OCI-LY1 (cell line): ENCODE measurements at regions not wholly inside any gene's neighbourhood (a gene's known extent, or its start where the extent isn't known, plus 50 kb on each side); places are given as distances from the start of the nearest gene placed in this dataset.

ENCODE experiments used
- H2AFZ ChIP-seq: fragments of 200-600 bp; sonication (generic), shearing (Covaris generic); 2 replicates; pipeline ENCODE4 v1.6.0; 2014; ENCODE audit warnings: antibody characterized with exemption, mild to moderate bottlenecking, low read length
- H3F3A ChIP-seq: fragments of 200-600 bp; sonication (generic), shearing (Covaris generic); 2 replicates; pipeline ENCODE4 v1.6.0; 2014; ENCODE audit warnings: mild to moderate bottlenecking, antibody characterized with exemption, low read length, moderate library complexity; ENCODE audit not compliant: insufficient read depth
- H3K27ac ChIP-seq: fragments of 200-600 bp; sonication (generic); 2 replicates; pipeline ENCODE4 v1.5.1; 2014; ENCODE audit warnings: low read length, mixed run types, mild to moderate bottlenecking, low read depth; ENCODE audit not compliant: poor library complexity, severe bottlenecking
- H3K27me3 ChIP-seq: fragments of 200-600 bp; sonication (generic); 2 replicates; pipeline ENCODE4 v1.6.0; 2014; ENCODE audit warnings: antibody characterized with exemption, mild to moderate bottlenecking, low read length, moderate library complexity; ENCODE audit not compliant: insufficient read depth
- H3K36me3 ChIP-seq: fragments of 200-600 bp; sonication (generic); 2 replicates; pipeline ENCODE4 v1.6.1; 2014; ENCODE audit warnings: mild to moderate bottlenecking, antibody characterized with exemption, low read length, moderate library complexity, mixed read lengths; ENCODE audit not compliant: insufficient read depth
- H3K4me1 ChIP-seq: fragments of 200-600 bp; sonication (generic); 2 replicates; pipeline ENCODE4 v1.5.1; 2014; ENCODE audit warnings: mild to moderate bottlenecking, low read length, moderate library complexity; ENCODE audit not compliant: insufficient read depth, severe bottlenecking
- H3K4me2 ChIP-seq: fragments of 200-600 bp; sonication (generic), shearing (Covaris generic); 2 replicates; pipeline ENCODE4 v1.6.1; 2014; ENCODE audit warnings: low read length
- H3K4me3 ChIP-seq: fragments of 200-600 bp; sonication (generic); 2 replicates; pipeline ENCODE4 v1.5.1; 2014; ENCODE audit warnings: low read length, low read depth, mild to moderate bottlenecking, mixed read lengths; ENCODE audit not compliant: poor library complexity, severe bottlenecking
- H3K79me2 ChIP-seq: fragments of 200-600 bp; shearing (Covaris generic); 2 replicates; pipeline ENCODE4 v1.6.1; 2016; ENCODE audit warnings: mixed run types, low read length, mixed read lengths; ENCODE audit not compliant: insufficient read depth
- H3K9ac ChIP-seq: fragments of 200-600 bp; sonication (generic), shearing (Covaris generic); 2 replicates; pipeline ENCODE4 v1.6.1; 2014; ENCODE audit warnings: mild to moderate bottlenecking, low read length, mixed read lengths
- H3K9me2 ChIP-seq: fragments of 200-600 bp; sonication (generic), shearing (Covaris generic); 2 replicates; pipeline ENCODE4 v1.6.1; 2014; ENCODE audit warnings: low read depth, mild to moderate bottlenecking, low read length, mixed read lengths
- H3K9me3 ChIP-seq: fragments of 200-600 bp; shearing (Covaris generic); 2 replicates; pipeline ENCODE4 v1.6.1; 2014; ENCODE audit warnings: low read length, mixed read lengths
- H4K20me1 ChIP-seq: fragments of 200-600 bp; sonication (generic), shearing (Covaris generic); 2 replicates; pipeline ENCODE4 v1.6.0; 2016; ENCODE audit warnings: mild to moderate bottlenecking, low read length; ENCODE audit not compliant: insufficient read depth
- CTCF ChIP-seq: fragments of 200-600 bp; sonication (generic), shearing (Covaris generic); IDR thresholded peaks from 2 replicates; pipeline ENCODE4 v1.5.1; 2017; ENCODE audit warnings: mild to moderate bottlenecking, antibody characterized with exemption, low read length, moderate library complexity, mixed read lengths
- EZH2 ChIP-seq: fragments of 200-600 bp; sonication (generic), shearing (Covaris generic); IDR thresholded peaks from 2 replicates; pipeline ENCODE4 v1.8.0; 2017; ENCODE audit warnings: borderline replicate concordance, mixed run types, mild to moderate bottlenecking, antibody characterized with exemption, low read length, moderate library complexity, mixed read lengths

GRCh38 chr11:121757480-121758125, 304.8 kb upstream of the SORL1-AS1 start:
- H3K36me3 ChIP-seq: no peaks in the 10 kb centered on the region
- no peaks in the 10 kb centered on the region for H3K4me1 ChIP-seq
- no peak overlapping the region for H3K4me2 ChIP-seq
- no peak overlapping the region for H3K4me3 ChIP-seq
- H3K27me3 ChIP-seq: no peaks in the 10 kb centered on the region
- no peak overlapping the region for H3K27ac ChIP-seq
- no peaks in the 10 kb centered on the region for H3K9me3 ChIP-seq
- H3F3A ChIP-seq: no peaks in the 10 kb centered on the region
- H3K9me2 ChIP-seq: no peaks in the 10 kb centered on the region
- H3K79me2 ChIP-seq: no peaks in the 10 kb centered on the region
- no peak overlapping the region for H3K9ac ChIP-seq
- TF ChIP-seq EZH2: no peak
- TF ChIP-seq CTCF: no peak
- H2AFZ ChIP-seq: no peak overlapping the region
- H4K20me1 ChIP-seq: no peaks in the 10 kb centered on the region

GRCh38 chr11:121755906-121756305, 303.1 kb upstream of the SORL1-AS1 start:
- no peaks in the 10 kb centered on the region for H3K4me1 ChIP-seq

GRCh38 chr11:121755191-121755590, 302.4 kb upstream of the SORL1-AS1 start:
- H3K9me3 ChIP-seq: no peaks in the 10 kb centered on the region
- H3K36me3 ChIP-seq: no peaks in the 10 kb centered on the region
- H3K9me2 ChIP-seq: no peaks in the 10 kb centered on the region
- no peak overlapping the region for H3K4me3 ChIP-seq
- H3K27me3 ChIP-seq: no peaks in the 10 kb centered on the region
- no peaks in the 10 kb centered on the region for H4K20me1 ChIP-seq
- no peak overlapping the region for H3K27ac ChIP-seq
- no peaks in the 10 kb centered on the region for H3F3A ChIP-seq
- H2AFZ ChIP-seq: no peak overlapping the region
- TF ChIP-seq EZH2 (no peak), CTCF (no peak)
- no peaks in the 10 kb centered on the region for H3K79me2 ChIP-seq
- H3K4me2 ChIP-seq: no peak overlapping the region
- no peak overlapping the region for H3K9ac ChIP-seq
- H3K4me1 ChIP-seq: no peaks in the 10 kb centered on the region

More at GRCh38 chr11:121755906-121756305, 303.1 kb upstream of the SORL1-AS1 start:
- no peaks in the 10 kb centered on the region for H3F3A ChIP-seq
- no peaks in the 10 kb centered on the region for H3K9me2 ChIP-seq
- H3K4me2 ChIP-seq: no peak overlapping the region
- H3K79me2 ChIP-seq: no peaks in the 10 kb centered on the region
- TF ChIP-seq EZH2 (no peak), CTCF (no peak)
- no peak overlapping the region for H3K9ac ChIP-seq
- no peaks in the 10 kb centered on the region for H4K20me1 ChIP-seq
- H3K27ac ChIP-seq: no peak overlapping the region
- H2AFZ ChIP-seq: no peak overlapping the region
- H3K27me3 ChIP-seq: no peaks in the 10 kb centered on the region
- no peaks in the 10 kb centered on the region for H3K9me3 ChIP-seq
- H3K36me3 ChIP-seq: no peaks in the 10 kb centered on the region
- no peak overlapping the region for H3K4me3 ChIP-seq
